ENCODE measurements at regions not wholly inside any gene's neighbourhood (a gene's known extent, or its start where the extent isn't known, plus 50 kb on each side); places are given as distances from the start of the nearest gene placed in this dataset.

DNA sequence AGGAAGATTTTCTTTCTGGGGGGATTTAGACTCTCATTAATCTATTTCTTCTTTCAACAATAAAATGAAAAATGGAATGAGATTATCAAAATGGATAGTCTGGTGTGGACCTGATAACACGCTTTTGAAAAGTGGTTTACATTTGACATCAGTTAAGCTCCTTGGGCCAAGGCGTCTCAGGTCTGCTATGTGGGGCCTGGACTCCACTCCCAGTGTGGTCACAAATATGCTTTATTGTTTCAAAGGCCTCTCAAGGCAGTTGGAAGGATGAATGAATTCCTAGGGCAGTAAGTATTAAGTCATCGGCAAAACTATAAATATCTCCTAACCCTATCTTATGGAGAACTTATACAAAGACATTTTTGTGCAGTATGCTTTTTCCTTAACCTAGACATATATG is 74.5 kb downstream of the ETAA1 start:
- TF ChIP-seq ZFP30 (CRISPR knock-in tag; IDR thresholded peaks at IDR 0.05) (no peak), TOX (CRISPR knock-in tag; IDR thresholded peaks at IDR 0.05; ENCODE audit: borderline replicate concordance) (no peak), OSR1 (CRISPR knock-in tag; IDR thresholded peaks at IDR 0.05) (no peak), ZNF8 (CRISPR knock-in tag; IDR thresholded peaks at IDR 0.05) (no peak), ESRRG (CRISPR knock-in tag; IDR thresholded peaks at IDR 0.05) (no peak), ZNF565 (CRISPR knock-in tag; conservative IDR thresholded peaks at IDR 0.05; ENCODE audit: low read depth) (no peak), TCF4 (CRISPR knock-in tag; IDR thresholded peaks at IDR 0.05; ENCODE audit: borderline replicate concordance) (no peak), ZFP3 (CRISPR knock-in tag; IDR thresholded peaks at IDR 0.05) (no peak), RARB (CRISPR knock-in tag; IDR thresholded peaks at IDR 0.05) (no peak), ARNTL (CRISPR knock-in tag; IDR thresholded peaks at IDR 0.05; ENCODE audit: borderline replicate concordance, low read depth) (no peak), ISL1 (CRISPR knock-in tag; IDR thresholded peaks at IDR 0.05) (no peak)
- TF ChIP-seq, protein P1, sequence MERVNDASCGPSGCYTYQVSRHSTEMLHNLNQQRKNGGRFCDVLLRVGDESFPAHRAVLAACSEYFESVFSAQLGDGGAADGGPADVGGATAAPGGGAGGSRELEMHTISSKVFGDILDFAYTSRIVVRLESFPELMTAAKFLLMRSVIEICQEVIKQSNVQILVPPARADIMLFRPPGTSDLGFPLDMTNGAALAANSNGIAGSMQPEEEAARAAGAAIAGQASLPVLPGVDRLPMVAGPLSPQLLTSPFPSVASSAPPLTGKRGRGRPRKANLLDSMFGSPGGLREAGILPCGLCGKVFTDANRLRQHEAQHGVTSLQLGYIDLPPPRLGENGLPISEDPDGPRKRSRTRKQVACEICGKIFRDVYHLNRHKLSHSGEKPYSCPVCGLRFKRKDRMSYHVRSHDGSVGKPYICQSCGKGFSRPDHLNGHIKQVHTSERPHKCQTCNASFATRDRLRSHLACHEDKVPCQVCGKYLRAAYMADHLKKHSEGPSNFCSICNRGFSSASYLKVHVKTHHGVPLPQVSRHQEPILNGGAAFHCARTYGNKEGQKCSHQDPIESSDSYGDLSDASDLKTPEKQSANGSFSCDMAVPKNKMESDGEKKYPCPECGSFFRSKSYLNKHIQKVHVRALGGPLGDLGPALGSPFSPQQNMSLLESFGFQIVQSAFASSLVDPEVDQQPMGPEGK (CRISPR knock-in tag; IDR thresholded peaks at IDR 0.05; ENCODE audit: borderline replicate concordance): no peak
- TF ChIP-seq, protein P2, sequence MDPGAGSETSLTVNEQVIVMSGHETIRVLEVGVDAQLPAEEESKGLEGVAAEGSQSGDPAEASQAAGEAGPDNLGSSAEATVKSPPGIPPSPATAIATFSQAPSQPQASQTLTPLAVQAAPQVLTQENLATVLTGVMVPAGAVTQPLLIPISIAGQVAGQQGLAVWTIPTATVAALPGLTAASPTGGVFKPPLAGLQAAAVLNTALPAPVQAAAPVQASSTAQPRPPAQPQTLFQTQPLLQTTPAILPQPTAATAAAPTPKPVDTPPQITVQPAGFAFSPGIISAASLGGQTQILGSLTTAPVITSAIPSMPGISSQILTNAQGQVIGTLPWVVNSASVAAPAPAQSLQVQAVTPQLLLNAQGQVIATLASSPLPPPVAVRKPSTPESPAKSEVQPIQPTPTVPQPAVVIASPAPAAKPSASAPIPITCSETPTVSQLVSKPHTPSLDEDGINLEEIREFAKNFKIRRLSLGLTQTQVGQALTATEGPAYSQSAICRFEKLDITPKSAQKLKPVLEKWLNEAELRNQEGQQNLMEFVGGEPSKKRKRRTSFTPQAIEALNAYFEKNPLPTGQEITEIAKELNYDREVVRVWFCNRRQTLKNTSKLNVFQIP (CRISPR knock-in tag; IDR thresholded peaks at IDR 0.05; ENCODE audit: borderline replicate concordance, low read depth): no peak
